HT1080 (cell line): ENCODE measurements at regions not wholly inside any gene's neighbourhood (a gene's known extent, or its start where the extent isn't known, plus 50 kb on each side); places are given as distances from the start of the nearest gene placed in this dataset.
A peak's percentile ranks its signal among the peaks of the same experiment; 100 is the strongest.
"Not testable (repeated sequence)": the region's sequence is repeated elsewhere in the genome, so short reads cannot be mapped to it uniquely, and the experiment has no call there.

Experiments used
- DNase-seq: peaks from one replicate; pipeline ENCODE4 v3.0.0-alpha.2; 2015; ENCODE audit warnings: low read depth

GRCh38 chr10:32217216-32217615, 129.7 kb downstream of the EPC1 start:
- DNase-seq, result no peak

- not testable (repeated sequence) for DNase-seq
These were observed 133.1 kb downstream of the EPC1 start for GRCh38 chr10:32213838-32214237.

- no peak for DNase-seq
These were observed 136.0 kb downstream of the EPC1 start for GRCh38 chr10:32211046-32211363.

- DNase-seq, result peak; percentile 34
These were observed 136.5 kb downstream of the EPC1 start for GRCh38 chr10:32210306-32211045.

GRCh38 chr10:32208005-32208404, 139.0 kb downstream of the EPC1 start:
- not testable (repeated sequence) for DNase-seq

- peak; percentile 19 for DNase-seq
These were observed 139.4 kb downstream of the EPC1 start for GRCh38 chr10:32207544-32207943.

GRCh38 chr10:32205670-32206069, 141.3 kb downstream of the EPC1 start:
- no peak for DNase-seq

- no peak for DNase-seq
These were observed 142.4 kb downstream of the EPC1 start for GRCh38 chr10:32204606-32205005.

- DNase-seq, result no peak
These were observed 143.6 kb upstream of the KIF5B start for GRCh38 chr10:32199714-32200394.

- no peak for DNase-seq
These were observed 141.2 kb upstream of the KIF5B start for GRCh38 chr10:32197423-32197822.

- DNase-seq, result peak; percentile 37
These were observed 134.8 kb upstream of the KIF5B start for GRCh38 chr10:32190890-32191491.

- DNase-seq, result peak; percentile 40
These were observed 133.3 kb upstream of the KIF5B start for GRCh38 chr10:32189400-32190084.

- not testable (repeated sequence) for DNase-seq
These were observed 132.4 kb upstream of the KIF5B start for GRCh38 chr10:32188601-32189000.

- no peak for DNase-seq
These were observed 131.5 kb upstream of the KIF5B start for GRCh38 chr10:32187686-32188085.

- not testable (repeated sequence) for DNase-seq
These were observed 127.4 kb upstream of the KIF5B start for GRCh38 chr10:32183652-32184051.

- no peak for DNase-seq
These were observed 126.3 kb upstream of the KIF5B start for GRCh38 chr10:32182476-32182875.

- no peak for DNase-seq
These were observed 124.4 kb upstream of the KIF5B start for GRCh38 chr10:32180390-32181280.

GRCh38 chr10:32179836-32180235, 123.6 kb upstream of the KIF5B start:
- DNase-seq, result no peak

- not testable (repeated sequence) for DNase-seq
These were observed 121.4 kb upstream of the KIF5B start for GRCh38 chr10:32177594-32177993.

GRCh38 chr10:32175629-32176028, 119.4 kb upstream of the KIF5B start:
- no peak for DNase-seq

GRCh38 chr10:32174349-32174893, 118.2 kb upstream of the KIF5B start:
- DNase-seq, result no peak
